ENCODE measurements at regions not wholly inside any gene's neighbourhood (a gene's known extent, or its start where the extent isn't known, plus 50 kb on each side); places are given as distances from the start of the nearest gene placed in this dataset.

GRCh38 chr12:24488091-24488596 lies 460.8 kb downstream of the BCAT1 start:
- H3K4me3 ChIP-seq (ENCODE audit: low read length) = no peak overlapping the region
- no peak for DNase-seq (ENCODE audit: low read depth)
- TF ChIP-seq, protein P1, sequence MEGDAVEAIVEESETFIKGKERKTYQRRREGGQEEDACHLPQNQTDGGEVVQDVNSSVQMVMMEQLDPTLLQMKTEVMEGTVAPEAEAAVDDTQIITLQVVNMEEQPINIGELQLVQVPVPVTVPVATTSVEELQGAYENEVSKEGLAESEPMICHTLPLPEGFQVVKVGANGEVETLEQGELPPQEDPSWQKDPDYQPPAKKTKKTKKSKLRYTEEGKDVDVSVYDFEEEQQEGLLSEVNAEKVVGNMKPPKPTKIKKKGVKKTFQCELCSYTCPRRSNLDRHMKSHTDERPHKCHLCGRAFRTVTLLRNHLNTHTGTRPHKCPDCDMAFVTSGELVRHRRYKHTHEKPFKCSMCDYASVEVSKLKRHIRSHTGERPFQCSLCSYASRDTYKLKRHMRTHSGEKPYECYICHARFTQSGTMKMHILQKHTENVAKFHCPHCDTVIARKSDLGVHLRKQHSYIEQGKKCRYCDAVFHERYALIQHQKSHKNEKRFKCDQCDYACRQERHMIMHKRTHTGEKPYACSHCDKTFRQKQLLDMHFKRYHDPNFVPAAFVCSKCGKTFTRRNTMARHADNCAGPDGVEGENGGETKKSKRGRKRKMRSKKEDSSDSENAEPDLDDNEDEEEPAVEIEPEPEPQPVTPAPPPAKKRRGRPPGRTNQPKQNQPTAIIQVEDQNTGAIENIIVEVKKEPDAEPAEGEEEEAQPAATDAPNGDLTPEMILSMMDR (conservative IDR thresholded peaks at IDR 0.05; ENCODE audit: low read depth, low read length) = no peak

DNA sequence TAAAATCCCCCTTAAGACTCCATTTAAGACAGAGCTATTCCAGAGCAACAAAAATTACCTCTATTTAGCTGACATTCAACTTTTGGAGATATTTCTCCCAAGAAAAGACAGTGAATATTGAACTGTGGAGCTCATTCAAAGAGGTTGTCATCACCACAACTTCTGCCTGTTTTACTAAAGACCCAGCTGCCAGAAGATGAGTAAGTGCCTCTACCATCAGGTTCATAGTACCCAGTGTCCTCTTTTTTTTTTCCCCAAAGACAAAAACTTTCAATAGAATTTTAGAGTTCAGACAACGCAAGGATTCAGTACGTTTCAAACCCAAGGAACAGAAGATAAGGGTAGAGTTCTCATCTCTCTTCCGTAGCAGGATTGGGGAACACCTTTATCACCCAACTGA lies 461.3 kb downstream of the BCAT1 start:
- H3K4me3 ChIP-seq (ENCODE audit: low read length) = no peak overlapping the region
- no peak for DNase-seq (ENCODE audit: low read depth)
- TF ChIP-seq, protein P1 (conservative IDR thresholded peaks at IDR 0.05; ENCODE audit: low read depth, low read length) = no peak

- H3K4me3 ChIP-seq (ENCODE audit: low read length) = no peak overlapping the region
- DNase-seq (ENCODE audit: low read depth) = no peak
- TF ChIP-seq, protein P1 (conservative IDR thresholded peaks at IDR 0.05; ENCODE audit: low read depth, low read length) = no peak
Measured at GRCh38 chr12:24483732-24484131, 465.2 kb downstream of the BCAT1 start.

DNA sequence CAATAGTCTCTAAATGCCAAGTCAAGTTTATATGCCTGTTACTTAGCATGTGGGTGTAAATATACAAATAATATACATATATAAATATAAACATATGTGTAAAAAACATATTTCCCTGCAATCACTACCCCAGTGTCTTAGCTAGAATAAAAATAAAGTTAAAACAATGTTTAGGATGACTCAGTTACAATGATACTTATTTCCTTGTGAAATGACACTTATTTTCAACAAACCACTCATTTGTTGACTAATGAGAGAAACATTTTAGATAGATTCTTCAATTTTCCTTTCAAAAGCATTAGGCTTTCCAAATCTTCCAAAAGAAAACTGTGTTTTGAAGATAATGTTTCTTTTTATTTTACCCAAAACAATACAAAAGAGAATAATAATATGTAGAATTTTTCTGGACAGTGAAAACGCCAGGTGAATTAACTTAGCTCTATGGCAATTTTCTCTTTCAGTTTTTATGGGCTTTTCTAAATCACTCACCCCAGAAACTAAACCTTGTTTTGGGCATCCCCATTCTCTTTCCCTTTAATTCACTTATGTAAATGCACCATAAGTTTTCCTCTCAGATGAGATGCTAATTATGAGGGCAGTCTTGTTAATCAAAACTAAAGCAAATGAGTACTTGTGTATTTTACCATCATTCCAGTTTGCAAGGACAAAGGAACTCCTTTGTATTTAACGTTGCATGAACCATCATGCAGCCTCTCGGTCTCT lies 465.9 kb downstream of the BCAT1 start:
- no peak overlapping the region for H3K4me3 ChIP-seq (ENCODE audit: low read length)
- TF ChIP-seq, protein P1 (conservative IDR thresholded peaks at IDR 0.05; ENCODE audit: low read depth, low read length) = no peak
- no peak for DNase-seq (ENCODE audit: low read depth)

- TF ChIP-seq, protein P1 (conservative IDR thresholded peaks at IDR 0.05; ENCODE audit: low read depth, low read length) = no peak
- DNase-seq (ENCODE audit: low read depth) = no peak
- no peak overlapping the region for H3K4me3 ChIP-seq (ENCODE audit: low read length)
Measured at GRCh38 chr12:24482044-24482443, 466.9 kb downstream of the BCAT1 start.

GRCh38 chr12:24480766-24481449 lies 468.0 kb downstream of the BCAT1 start:
- no peak for DNase-seq (ENCODE audit: low read depth)
- TF ChIP-seq, protein P1 (conservative IDR thresholded peaks at IDR 0.05; ENCODE audit: low read depth, low read length) = no peak
- H3K4me3 ChIP-seq (ENCODE audit: low read length) = no peak overlapping the region
